GM21447 (cell line): ENCODE measurements at regions not wholly inside any gene's neighbourhood (a gene's known extent, or its start where the extent isn't known, plus 50 kb on each side); places are given as distances from the start of the nearest gene placed in this dataset.
"Not testable (repeated sequence)": the region's sequence is repeated elsewhere in the genome, so short reads cannot be mapped to it uniquely, and the experiment has no call there.

ENCODE experiments used
- ATAC-seq: cut with Tn5 transposase; IDR thresholded peaks from one replicate; pipeline ENCODE4 v1.9.1; 2021; ENCODE audit not compliant: unreplicated experiment

DNA sequence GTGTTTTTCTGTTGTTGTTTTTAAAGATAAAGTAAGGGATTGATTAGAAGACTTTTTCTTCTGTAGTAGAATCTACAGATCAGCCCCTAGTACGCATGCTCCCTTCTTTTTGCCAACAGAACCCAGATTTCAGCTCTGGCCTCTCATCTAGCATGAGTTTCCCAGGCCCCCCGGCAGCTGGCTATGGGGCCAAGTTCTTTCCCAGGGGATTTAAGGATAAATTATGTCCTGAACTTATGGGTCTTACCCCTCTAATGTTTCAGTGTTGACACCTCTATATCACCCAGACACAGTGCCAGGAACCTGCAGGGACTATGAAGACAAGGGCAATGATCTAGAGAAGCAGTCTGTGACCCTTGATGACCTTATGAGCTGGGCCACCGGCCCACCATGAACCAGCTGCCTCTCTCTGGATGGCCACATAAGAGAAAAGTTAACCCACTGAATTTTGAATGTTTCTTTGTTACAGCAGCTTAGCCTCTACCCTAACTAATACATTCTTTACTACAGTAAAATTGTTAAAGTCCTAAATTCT, 150.5 kb downstream of the UNC5CL start:
- ATAC-seq, result no peak

DNA sequence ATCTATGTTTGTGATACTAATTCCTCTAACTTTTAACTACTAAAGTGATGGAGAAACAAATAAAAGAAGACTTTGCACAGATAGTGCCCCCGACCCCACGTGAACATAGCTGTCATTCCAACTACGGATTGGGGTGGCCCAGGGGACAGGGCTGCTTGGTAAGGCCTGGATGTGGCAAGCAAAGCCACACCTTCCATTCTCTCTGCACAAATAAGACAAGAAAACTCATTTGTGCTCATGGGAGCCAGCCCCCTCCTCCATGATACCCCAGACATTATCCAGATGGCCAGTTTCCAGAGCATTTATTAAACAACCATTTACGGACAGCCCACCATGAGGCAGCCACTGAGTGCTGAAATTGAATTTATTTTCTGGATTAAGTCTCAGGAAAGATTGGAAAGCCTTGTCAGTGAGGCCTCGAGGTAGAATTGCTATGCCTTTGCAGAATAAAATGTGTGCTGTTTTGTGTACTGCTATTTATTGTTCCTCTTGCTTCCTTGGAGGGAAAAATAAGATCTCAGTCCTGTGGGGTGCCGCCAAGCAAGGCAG, 151.2 kb downstream of the UNC5CL start:
- ATAC-seq, result no peak

DNA sequence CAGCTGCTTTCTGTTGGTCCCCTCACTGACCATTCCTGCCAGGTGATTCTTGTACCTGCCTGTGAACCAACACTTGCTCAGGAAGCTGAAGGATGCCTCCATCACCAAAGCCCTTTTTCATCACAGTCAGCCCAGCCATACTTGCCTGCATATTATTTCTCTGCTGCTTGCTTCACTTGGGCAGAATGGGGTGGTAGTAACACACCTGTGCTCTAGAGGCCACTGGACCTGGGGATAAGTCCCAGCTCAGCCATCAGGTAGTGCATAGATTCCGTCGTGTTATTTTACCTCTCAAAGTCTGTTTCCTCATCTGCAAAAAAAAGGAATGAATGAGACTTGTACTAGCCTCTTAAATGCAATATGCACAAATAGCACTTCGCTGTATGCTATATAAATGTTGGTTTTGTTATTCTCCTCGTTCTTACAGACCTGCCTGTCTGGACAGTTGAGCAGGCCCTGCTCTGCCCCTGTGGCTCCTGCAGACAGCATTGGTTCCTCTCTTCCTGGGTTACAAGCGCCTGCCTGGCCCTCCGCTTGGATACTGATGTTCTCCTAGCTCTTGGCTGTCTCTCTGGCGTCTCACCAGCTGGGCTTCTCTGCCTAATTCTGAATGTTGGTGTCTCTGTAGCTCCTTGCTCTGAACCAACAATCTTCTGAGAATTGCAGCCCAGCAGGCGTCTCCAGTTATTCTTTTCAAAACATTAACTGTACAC, 151.8 kb downstream of the UNC5CL start:
- no peak for ATAC-seq

DNA sequence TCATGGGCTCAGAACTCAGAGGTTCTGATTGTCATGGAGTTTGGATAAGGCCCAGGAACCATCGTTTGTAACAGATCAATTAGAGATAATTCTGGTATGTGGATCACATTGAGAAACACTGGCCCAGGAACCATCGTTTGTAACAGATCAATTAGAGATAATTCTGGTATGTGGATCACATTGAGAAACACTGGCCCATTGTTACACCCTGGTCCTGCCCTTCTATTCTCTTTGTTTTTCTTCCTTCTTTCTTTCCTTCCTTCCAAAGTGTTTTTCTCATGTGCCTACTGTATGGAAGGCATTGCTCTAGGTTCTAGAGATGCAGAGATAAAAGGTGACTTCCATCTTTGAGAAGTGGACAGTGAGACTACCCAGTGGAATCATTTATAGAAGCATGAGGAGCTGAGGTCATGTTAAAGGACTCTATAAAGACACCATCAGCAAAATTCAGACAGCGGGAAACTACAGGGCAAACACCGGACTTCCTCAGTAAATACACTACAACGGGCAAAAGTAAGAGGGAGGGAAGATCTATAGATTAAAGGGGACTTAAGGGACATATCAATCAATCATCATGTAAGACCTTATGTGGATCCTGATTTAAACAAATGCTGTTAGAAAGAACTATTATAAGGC, 153.8 kb downstream of the UNC5CL start:
- ATAC-seq, result no peak

DNA sequence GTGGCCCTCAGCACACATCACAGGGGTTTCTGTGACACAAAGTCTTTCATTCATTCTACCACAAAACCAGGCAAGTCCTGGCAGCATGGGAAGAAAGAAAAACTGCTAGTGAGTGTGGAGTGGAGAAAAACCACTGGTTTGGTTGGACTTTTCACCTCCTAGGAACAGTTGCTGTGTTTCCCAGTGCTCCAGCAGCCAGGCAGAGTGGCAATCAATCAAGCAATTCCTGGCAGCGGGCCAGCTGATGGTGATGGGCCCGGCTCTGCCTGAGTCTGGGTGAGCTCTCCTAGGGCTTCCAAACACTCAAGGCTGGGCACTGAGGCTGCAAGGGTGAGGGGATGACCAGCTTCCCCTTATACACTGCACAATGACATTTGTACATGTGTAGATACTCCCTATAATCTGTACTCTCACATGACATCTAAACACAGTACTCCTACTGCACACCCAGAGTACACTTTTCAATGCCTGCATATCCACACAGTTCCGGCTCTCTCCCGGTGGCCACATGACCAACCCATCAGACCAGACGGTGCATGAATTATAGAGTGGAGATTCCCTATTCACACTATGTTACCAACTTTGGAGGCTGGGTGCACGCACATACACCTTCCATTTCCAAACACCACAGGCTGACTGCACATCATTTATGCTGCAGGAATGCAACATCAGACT, 156.6 kb downstream of the UNC5CL start:
- no peak for ATAC-seq

- ATAC-seq, result no peak
Observed at GRCh38 chr6:40881501-40881900, 157.5 kb downstream of the UNC5CL start.

GRCh38 chr6:40880906-40881305, 158.1 kb downstream of the UNC5CL start:
- no peak for ATAC-seq

GRCh38 chr6:40879169-40879568, 159.9 kb downstream of the UNC5CL start:
- ATAC-seq, result no peak

- ATAC-seq, result no peak
Observed at GRCh38 chr6:40877362-40877761, 161.7 kb downstream of the UNC5CL start.

DNA sequence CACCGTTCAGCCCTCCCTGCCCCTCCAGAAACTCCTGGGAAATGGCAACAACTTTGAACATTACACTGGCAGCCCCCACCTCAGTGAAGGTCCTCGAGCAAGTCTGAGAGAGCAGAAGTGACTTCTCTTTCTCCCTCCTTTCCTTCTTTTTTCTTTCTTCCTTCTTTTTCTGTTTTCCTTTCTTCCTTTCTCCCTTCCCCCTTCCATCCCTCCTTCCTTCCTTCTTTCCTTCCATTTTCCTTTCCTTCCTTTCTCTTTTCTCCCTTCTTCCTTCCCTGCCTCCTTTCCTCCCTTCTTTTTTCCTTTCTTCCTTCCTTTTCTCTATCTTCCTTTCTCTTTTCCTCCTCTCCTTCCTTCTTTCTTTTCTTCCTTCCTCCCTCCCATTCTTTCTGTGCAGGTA, 162.7 kb downstream of the UNC5CL start:
- no peak for ATAC-seq

- no peak for ATAC-seq
Observed at GRCh38 chr6:40874495-40874894, 164.5 kb downstream of the UNC5CL start.

DNA sequence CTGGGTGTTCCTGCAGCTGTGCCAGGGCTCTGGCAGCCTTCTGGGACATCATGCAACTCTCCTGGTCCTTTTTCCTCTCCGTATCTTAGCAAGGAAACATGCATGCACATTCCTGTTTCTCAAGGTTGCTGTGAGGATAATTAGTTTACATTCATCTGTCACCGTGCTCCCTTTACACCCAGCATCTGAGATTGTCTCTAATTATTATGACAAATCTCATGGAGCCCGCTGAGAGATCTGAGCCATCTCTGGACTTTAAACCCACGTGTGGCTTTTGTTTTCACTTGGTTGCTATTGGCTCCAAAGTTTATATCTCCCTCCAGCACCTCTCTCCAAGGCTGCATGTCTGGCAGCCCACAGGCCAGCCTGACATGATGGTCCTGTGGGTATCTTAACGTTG, 167.6 kb downstream of the UNC5CL start:
- ATAC-seq, result no peak

- ATAC-seq, result not testable (repeated sequence)
Observed at GRCh38 chr6:40868089-40868865, 170.7 kb downstream of the UNC5CL start.

- ATAC-seq, result not testable (repeated sequence)
Observed at GRCh38 chr6:40867527-40867926, 171.5 kb downstream of the UNC5CL start.

GRCh38 chr6:40865259-40865658, 173.8 kb downstream of the UNC5CL start:
- ATAC-seq, result not testable (repeated sequence)

- ATAC-seq, result no peak
Observed at GRCh38 chr6:40860443-40860842, 178.6 kb downstream of the UNC5CL start.

- ATAC-seq, result no peak
Observed at GRCh38 chr6:40856271-40856670, 182.8 kb downstream of the UNC5CL start.

DNA sequence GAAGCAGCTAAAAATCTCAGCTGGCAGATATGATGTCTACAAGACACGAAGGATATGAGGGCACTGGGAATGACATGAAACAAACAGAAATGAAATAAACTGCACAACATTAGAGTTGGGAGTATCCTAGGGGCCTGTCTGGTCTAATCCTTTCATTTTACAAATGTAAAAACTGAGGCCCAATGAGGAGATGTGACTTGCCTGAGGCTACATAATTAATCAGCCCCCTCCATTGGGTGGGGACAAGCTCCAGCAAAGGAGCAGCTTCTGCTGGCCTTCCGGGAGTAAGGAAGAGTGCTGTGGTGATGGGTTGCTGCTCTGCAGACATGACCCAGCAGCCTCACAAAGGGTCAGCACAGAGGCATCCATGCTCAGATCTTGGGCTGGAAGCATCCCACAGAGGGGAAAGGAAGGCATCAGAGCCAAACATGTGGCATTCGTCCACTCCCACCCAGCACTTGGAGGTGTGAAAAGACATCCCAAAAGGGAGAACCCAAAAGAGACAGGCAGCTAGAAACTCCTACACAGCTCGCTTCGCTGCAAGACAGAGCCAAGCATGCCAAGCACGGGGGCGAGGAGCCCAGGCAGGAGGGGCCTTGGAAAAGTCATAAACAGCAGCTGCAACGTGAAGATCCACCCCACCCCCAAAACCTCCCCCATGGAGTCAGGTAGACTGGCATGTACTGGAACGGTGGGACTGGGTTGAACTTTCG, 183.7 kb downstream of the UNC5CL start:
- no peak for ATAC-seq

DNA sequence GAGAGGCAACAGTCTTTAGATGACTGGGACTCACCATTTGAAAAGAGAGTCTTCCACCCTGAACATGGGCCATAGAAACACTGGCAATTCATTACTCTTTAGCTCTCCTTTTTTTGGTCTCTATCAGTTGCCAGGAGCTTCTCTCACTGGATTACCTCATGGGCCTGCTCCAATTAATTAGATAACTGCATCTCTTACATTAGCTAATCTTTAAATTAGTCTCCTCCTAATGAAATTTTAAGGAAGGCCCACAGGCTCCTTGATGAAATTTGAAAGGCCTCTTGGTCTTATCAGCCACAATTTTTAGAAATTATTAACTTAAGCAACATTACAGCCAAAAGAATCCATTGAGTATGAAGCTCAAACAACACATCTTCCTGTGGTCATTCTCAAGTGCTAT, 184.4 kb downstream of the UNC5CL start:
- ATAC-seq, result no peak

GRCh38 chr6:40852779-40853373, 186.1 kb downstream of the UNC5CL start:
- no peak for ATAC-seq
